A673 (cell line): ENCODE measurements at regions not wholly inside any gene's neighbourhood (a gene's known extent, or its start where the extent isn't known, plus 50 kb on each side); places are given as distances from the start of the nearest gene placed in this dataset.
A peak's percentile ranks its signal among the peaks of the same experiment; 100 is the strongest.

Experiments
- BruUV-seq: library from RNA; stranded (reverse); fragments of 400-500 nt; replicated peaks from 2 replicates; lab custom pipeline; 2021; lab: Mats Ljungman, UMichigan
- CTCF ChIA-PET: fragments of 300-600 bp; sonication (Branson Sonifier 250); formaldehyde crosslinking; loops from one replicate; lab custom pipeline; 2022; ENCODE audit warnings: antibody characterized with exemption; lab: Charles Lee
- POLR2A ChIA-PET: fragments of 300-600 bp; sonication (Branson Sonifier 250); formaldehyde crosslinking; loops from one replicate; lab custom pipeline; 2022; ENCODE audit warnings: antibody characterized with exemption; ENCODE audit not compliant: low non-redundant PET; lab: Charles Lee
- DNase-seq: peaks from one replicate; pipeline ENCODE4 v3.0.0-alpha.2; 2015; ENCODE audit warnings: low spot score
- H3K27ac ChIP-seq: fragments of 200-600 bp; sonication (generic); 2 replicates; pipeline ENCODE4 v1.5.1; 2016; ENCODE audit warnings: mixed run types, low read depth, mild to moderate bottlenecking, mixed read lengths, antibody characterized with exemption, low read length; ENCODE audit not compliant: poor library complexity, severe bottlenecking
- H3K27me3 ChIP-seq: fragments of 200-600 bp; sonication (generic); replicated peaks from 2 replicates; pipeline ENCODE4 v1.6.1; 2017; ENCODE audit warnings: mixed run types, low read depth, mild to moderate bottlenecking, mixed read lengths, antibody characterized with exemption, low read length; ENCODE audit not compliant: insufficient read depth, poor library complexity
- H3K36me3 ChIP-seq: fragments of 200-600 bp; sonication (generic); 2 replicates; pipeline ENCODE4 v1.6.1; 2016; ENCODE audit warnings: mixed run types, mild to moderate bottlenecking, mixed read lengths, antibody characterized with exemption, low read length; ENCODE audit not compliant: insufficient read depth, poor library complexity, severe bottlenecking
- H3K4me1 ChIP-seq: fragments of 200-600 bp; sonication (generic); 2 replicates; pipeline ENCODE4 v1.6.1; 2017; ENCODE audit warnings: mixed run types, mild to moderate bottlenecking, mixed read lengths, antibody characterized with exemption, low read length; ENCODE audit not compliant: insufficient read depth, poor library complexity, severe bottlenecking
- H3K4me3 ChIP-seq: fragments of 200-600 bp; sonication (generic); 2 replicates; pipeline ENCODE4 v1.5.1; 2016; ENCODE audit warnings: low read depth, mixed run types, mild to moderate bottlenecking, mixed read lengths, low read length; ENCODE audit not compliant: poor library complexity, severe bottlenecking
- H3K9me3 ChIP-seq: fragments of 200-600 bp; sonication (generic); 2 replicates; pipeline ENCODE4 v1.6.1; 2016; ENCODE audit warnings: mixed run types, low read depth, mild to moderate bottlenecking, mixed read lengths, antibody characterized with exemption, low read length; ENCODE audit not compliant: poor library complexity, severe bottlenecking
- CTCF ChIP-seq: fragments of 300-800, 200-600 bp; sonication (generic); conservative IDR thresholded peaks from 2 replicates; pipeline ENCODE4 v1.5.1; 2017; ENCODE audit warnings: low read depth, mild to moderate bottlenecking, antibody characterized with exemption, low read length, moderate library complexity, mixed read lengths
- EZH2 ChIP-seq: fragments of 200-600 bp; sonication (generic); IDR thresholded peaks from 2 replicates; pipeline ENCODE4 v1.6.1; 2017; ENCODE audit warnings: borderline replicate concordance, low read depth, mild to moderate bottlenecking, mixed read lengths, antibody characterized with exemption, low read length; ENCODE audit not compliant: poor library complexity, severe bottlenecking
- intact Hi-C: fragments of 100-400 bp; cut with micrococcal nuclease; formaldehyde crosslinking; loops from one replicate; pipeline ENCODE4 v1.10.0; 2022; ENCODE audit not compliant: unreplicated experiment

- CTCF ChIA-PET = interaction anchor here (1.5 to 1.9 kb wide), 4 partner anchors 37 to 139 kb away, joined by 5 to 36 read pairs (median 8); no protein-coding TSS in a partner anchor
Observed at GRCh38 chr1:23636009-23636408, 55.6 kb upstream of the RPL11 start.

GRCh38 chr1:23634840-23635651 is 56.6 kb upstream of the RPL11 start:
- H3K4me3 ChIP-seq = peak overlapping the region; percentile 48

More at GRCh38 chr1:23636009-23636408, 55.6 kb upstream of the RPL11 start:
- Histone ChIP-seq H3K27ac (no peak overlapping the region), H3K9me3 (no peaks in the 10 kb centered on the region), H3K27me3 (no peaks in the 10 kb centered on the region), H3K36me3 (no peaks in the 10 kb centered on the region), H3K4me1 (peaks cover 21% of the 10 kb centered on the region), H3K4me3 (no peak overlapping the region)
- TF ChIP-seq EZH2 = no peak
- no peak for TF ChIP-seq CTCF
- intact Hi-C loops = loop anchor here (10.0 kb wide), 1 partner anchor 661 kb away; the partner anchor contains the start of gene LACTBL1
- DNase-seq = no peak
- BruUV-seq = no TSS peak
- POLR2A ChIA-PET = no interaction called here

GRCh38 chr1:23634518-23634839 is 57.1 kb upstream of the RPL11 start:
- H3K27ac ChIP-seq = no peak overlapping the region
- no TSS peak for BruUV-seq
- intact Hi-C loops = loop anchor here (10.0 kb wide), 1 partner anchor 660 kb away; the partner anchor contains the start of gene LACTBL1
- CTCF ChIA-PET = interaction anchor here (0.5 to 1.6 kb wide), 9 partner anchors 12 to 272 kb away, joined by 3 to 16 read pairs (median 5); no protein-coding TSS in a partner anchor
- POLR2A ChIA-PET = no interaction called here
- no peak for TF ChIP-seq EZH2
- no peak for TF ChIP-seq CTCF
- no peaks in the 10 kb centered on the region for H3K36me3 ChIP-seq
- no peaks in the 10 kb centered on the region for H3K27me3 ChIP-seq
- no peak overlapping the region for H3K4me3 ChIP-seq
- H3K4me1 ChIP-seq = peaks cover 21% of the 10 kb centered on the region
- no peak for DNase-seq
- no peaks in the 10 kb centered on the region for H3K9me3 ChIP-seq

More at GRCh38 chr1:23634840-23635651, 56.6 kb upstream of the RPL11 start:
- H3K36me3 ChIP-seq = no peaks in the 10 kb centered on the region
- intact Hi-C loops = loop anchor here (10.0 kb wide), 1 partner anchor 660 kb away; the partner anchor contains the start of gene LACTBL1
- POLR2A ChIA-PET = interaction anchor here (0.6 kb wide), 1 partner anchor 95 kb away, joined by 4 read pairs; no protein-coding TSS in a partner anchor
- peaks cover 21% of the 10 kb centered on the region for H3K4me1 ChIP-seq
- CTCF ChIA-PET = interaction anchor here (0.5 to 1.6 kb wide), 13 partner anchors 12 to 466 kb away, joined by 3 to 16 read pairs (median 5); partner anchors contain the start of gene LUZP1
- H3K27me3 ChIP-seq = no peaks in the 10 kb centered on the region
- DNase-seq = peak; percentile 82
- H3K27ac ChIP-seq = peak overlapping the region; percentile 35
- no peaks in the 10 kb centered on the region for H3K9me3 ChIP-seq
- BruUV-seq = no TSS peak
- no peak for TF ChIP-seq EZH2
- TF ChIP-seq CTCF = peak; percentile 90
